ENCODE measurements at regions not wholly inside any gene's neighbourhood (a gene's known extent, or its start where the extent isn't known, plus 50 kb on each side); places are given as distances from the start of the nearest gene placed in this dataset.

DNA sequence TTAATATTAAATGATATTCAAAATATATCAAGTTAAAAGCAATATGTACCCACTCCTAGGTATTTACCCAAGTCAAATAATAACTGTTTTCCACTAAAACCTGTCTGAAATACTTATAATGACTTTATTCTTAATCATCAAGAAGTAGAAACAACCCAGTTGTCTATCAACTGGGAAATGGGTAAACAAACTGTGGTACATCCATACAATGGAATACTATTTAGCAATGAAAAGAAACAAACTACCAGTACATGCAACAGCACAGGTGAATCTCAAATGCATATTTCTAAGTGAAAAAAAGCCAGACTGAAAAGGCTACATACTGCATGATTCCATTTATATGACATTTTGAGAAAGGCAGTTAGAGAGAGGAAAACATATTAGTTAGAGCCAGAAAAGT, 559.9 kb downstream of the MBD2 start:
- peaks cover 3% of the 10 kb centered on the region for H3K36me3 Mint-ChIP-seq (ENCODE audit: low read depth)
- DNase-seq (ENCODE audit: low read depth, low spot score) = no peak
- TF ChIP-seq, protein P1, sequence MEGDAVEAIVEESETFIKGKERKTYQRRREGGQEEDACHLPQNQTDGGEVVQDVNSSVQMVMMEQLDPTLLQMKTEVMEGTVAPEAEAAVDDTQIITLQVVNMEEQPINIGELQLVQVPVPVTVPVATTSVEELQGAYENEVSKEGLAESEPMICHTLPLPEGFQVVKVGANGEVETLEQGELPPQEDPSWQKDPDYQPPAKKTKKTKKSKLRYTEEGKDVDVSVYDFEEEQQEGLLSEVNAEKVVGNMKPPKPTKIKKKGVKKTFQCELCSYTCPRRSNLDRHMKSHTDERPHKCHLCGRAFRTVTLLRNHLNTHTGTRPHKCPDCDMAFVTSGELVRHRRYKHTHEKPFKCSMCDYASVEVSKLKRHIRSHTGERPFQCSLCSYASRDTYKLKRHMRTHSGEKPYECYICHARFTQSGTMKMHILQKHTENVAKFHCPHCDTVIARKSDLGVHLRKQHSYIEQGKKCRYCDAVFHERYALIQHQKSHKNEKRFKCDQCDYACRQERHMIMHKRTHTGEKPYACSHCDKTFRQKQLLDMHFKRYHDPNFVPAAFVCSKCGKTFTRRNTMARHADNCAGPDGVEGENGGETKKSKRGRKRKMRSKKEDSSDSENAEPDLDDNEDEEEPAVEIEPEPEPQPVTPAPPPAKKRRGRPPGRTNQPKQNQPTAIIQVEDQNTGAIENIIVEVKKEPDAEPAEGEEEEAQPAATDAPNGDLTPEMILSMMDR (conservative IDR thresholded peaks at IDR 0.05) = no peak
- peaks cover 12% of the 10 kb centered on the region for H3K9me3 Mint-ChIP-seq
- no peaks in the 10 kb centered on the region for H3K4me1 Mint-ChIP-seq
- H3K27ac Mint-ChIP-seq (ENCODE audit: unreplicated experiment) = no peak overlapping the region
- no peak overlapping the region for H3K4me3 Mint-ChIP-seq
- no peaks in the 10 kb centered on the region for H3K27me3 Mint-ChIP-seq (ENCODE audit: low read depth)

GRCh38 chr18:53660306-53660705, 564.2 kb downstream of the MBD2 start:
- H3K36me3 Mint-ChIP-seq (ENCODE audit: low read depth) = peaks cover 6% of the 10 kb centered on the region
- TF ChIP-seq, protein P1 (conservative IDR thresholded peaks at IDR 0.05) = no peak
- H3K4me3 Mint-ChIP-seq = no peak overlapping the region
- no peaks in the 10 kb centered on the region for H3K27me3 Mint-ChIP-seq (ENCODE audit: low read depth)
- peaks cover 13% of the 10 kb centered on the region for H3K9me3 Mint-ChIP-seq
- no peaks in the 10 kb centered on the region for H3K4me1 Mint-ChIP-seq
- H3K27ac Mint-ChIP-seq (ENCODE audit: unreplicated experiment) = no peak overlapping the region
- no peak for DNase-seq (ENCODE audit: low read depth, low spot score)

GRCh38 chr18:53657257-53657656, 567.2 kb downstream of the MBD2 start:
- H3K27me3 Mint-ChIP-seq (ENCODE audit: low read depth) = no peaks in the 10 kb centered on the region
- DNase-seq (ENCODE audit: low read depth, low spot score) = no peak
- H3K36me3 Mint-ChIP-seq (ENCODE audit: low read depth) = peaks cover 3% of the 10 kb centered on the region
- no peak overlapping the region for H3K4me3 Mint-ChIP-seq
- peaks cover 4% of the 10 kb centered on the region for H3K9me3 Mint-ChIP-seq
- H3K27ac Mint-ChIP-seq (ENCODE audit: unreplicated experiment) = no peak overlapping the region
- H3K4me1 Mint-ChIP-seq = no peaks in the 10 kb centered on the region
- TF ChIP-seq, protein P1 (conservative IDR thresholded peaks at IDR 0.05) = no peak

DNA sequence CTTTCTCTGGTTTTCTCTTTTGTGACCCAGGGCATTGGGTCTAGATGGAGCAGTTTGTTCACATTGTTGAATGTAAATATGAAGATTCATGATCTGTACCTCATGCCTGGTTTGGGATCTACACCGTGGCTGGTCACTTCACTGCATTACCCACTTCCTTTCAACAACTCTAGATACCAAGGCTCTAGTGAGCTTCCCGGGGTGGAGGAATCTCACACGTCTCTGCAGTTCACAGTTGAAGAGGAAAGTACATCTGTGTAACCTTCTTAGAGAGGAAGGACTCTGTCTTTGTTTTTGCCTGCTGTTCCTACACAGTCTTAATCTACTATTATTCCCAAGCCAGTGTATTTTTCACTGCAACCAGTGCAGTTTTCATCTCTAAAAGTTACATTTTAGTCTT, 574.8 kb downstream of the MBD2 start:
- no peaks in the 10 kb centered on the region for H3K4me1 Mint-ChIP-seq
- no peak overlapping the region for H3K27ac Mint-ChIP-seq (ENCODE audit: unreplicated experiment)
- TF ChIP-seq, protein P1 (conservative IDR thresholded peaks at IDR 0.05) = no peak
- no peak for DNase-seq (ENCODE audit: low read depth, low spot score)
- H3K36me3 Mint-ChIP-seq (ENCODE audit: low read depth) = no peaks in the 10 kb centered on the region
- H3K9me3 Mint-ChIP-seq = no peaks in the 10 kb centered on the region
- H3K4me3 Mint-ChIP-seq = no peak overlapping the region
- no peaks in the 10 kb centered on the region for H3K27me3 Mint-ChIP-seq (ENCODE audit: low read depth)

- no peaks in the 10 kb centered on the region for H3K4me1 Mint-ChIP-seq
- H3K4me3 Mint-ChIP-seq = no peak overlapping the region
- H3K36me3 Mint-ChIP-seq (ENCODE audit: low read depth) = peaks cover 2% of the 10 kb centered on the region
- peaks cover 12% of the 10 kb centered on the region for H3K9me3 Mint-ChIP-seq
- no peak overlapping the region for H3K27ac Mint-ChIP-seq (ENCODE audit: unreplicated experiment)
- no peaks in the 10 kb centered on the region for H3K27me3 Mint-ChIP-seq (ENCODE audit: low read depth)
- TF ChIP-seq, protein P1 (conservative IDR thresholded peaks at IDR 0.05) = no peak
- DNase-seq (ENCODE audit: low read depth, low spot score) = no peak
These were observed 579.5 kb downstream of the MBD2 start for GRCh38 chr18:53644799-53645471.

Measured in neural crest cell (in vitro differentiated cells).